ENCODE measurements at regions not wholly inside any gene's neighbourhood (a gene's known extent, or its start where the extent isn't known, plus 50 kb on each side); places are given as distances from the start of the nearest gene placed in this dataset.

- DNase-seq (ENCODE audit: low spot score) (no peak), ATAC-seq (no peak; the same call in 2 of the 3 replicates)
- H3K36me3 ChIP-seq (ENCODE audit: insufficient read depth): no peaks in the 10 kb centered on the region
- H3K4me3 ChIP-seq: no peak overlapping the region
- H3K4me3 Mint-ChIP-seq: no peak overlapping the region
- H3K27me3 ChIP-seq (ENCODE audit: insufficient read depth): no peaks in the 10 kb centered on the region
- H4K20me1 ChIP-seq (replicated peaks; ENCODE audit: insufficient read depth): no peaks in the 10 kb centered on the region
- no peak for TF ChIP-seq CREB1 (CRISPR knock-in tag; IDR thresholded peaks at IDR 0.05; ENCODE audit: low read depth)
- no peak for TF ChIP-seq CTCF (conservative IDR thresholded peaks at IDR 0.05; ENCODE audit: low read depth in 2 of 2)
- TF ChIP-seq ZNF331 (CRISPR knock-in tag; IDR thresholded peaks at IDR 0.05; ENCODE audit: low read depth): no peak
- TF ChIP-seq EZH2 (IDR thresholded peaks at IDR 0.05; ENCODE audit: low read depth, unreplicated experiment): no peak
- no peak for TF ChIP-seq ETS1 (IDR thresholded peaks at IDR 0.05)
- TF ChIP-seq ZNF114 (CRISPR knock-in tag; IDR thresholded peaks at IDR 0.05): no peak
- TF ChIP-seq POLR2AphosphoS5 (IDR thresholded peaks at IDR 0.05; ENCODE audit: low read depth): no peak
- TF ChIP-seq NANOG (IDR thresholded peaks at IDR 0.05; ENCODE audit: borderline replicate concordance): no peak
- TF ChIP-seq EZH2phosphoT487 (IDR thresholded peaks at IDR 0.05; ENCODE audit: unreplicated experiment): no peak
- no peak for TF ChIP-seq REST (IDR thresholded peaks at IDR 0.05; ENCODE audit: unreplicated experiment)
- H3K79me2 ChIP-seq (replicated peaks; ENCODE audit: insufficient read depth): no peaks in the 10 kb centered on the region
- no peaks in the 10 kb centered on the region for H3F3A ChIP-seq (replicated peaks; ENCODE audit: low read depth)
- H3K27me3 Mint-ChIP-seq (ENCODE audit: insufficient read depth, low read depth, poor library complexity): no peaks in the 10 kb centered on the region
- no peak overlapping the region for H3K27ac ChIP-seq (ENCODE audit: low read depth)
- H3K4me2 ChIP-seq: no peak overlapping the region
- peak overlapping the region; percentile 81 for H2AFZ ChIP-seq
- no peaks in the 10 kb centered on the region for H3K9me3 Mint-ChIP-seq
- no peak overlapping the region for H3K27ac Mint-ChIP-seq
- H3K9me2 ChIP-seq (ENCODE audit: insufficient read depth): no peaks in the 10 kb centered on the region
- peaks cover 9% of the 10 kb centered on the region; the same call in 2 of the 3 replicates for H3K4me1 Mint-ChIP-seq
- H3K4me1 ChIP-seq (ENCODE audit: insufficient read depth): peaks cover 8% of the 10 kb centered on the region; the same call in 1 of the 2 replicates
- H3K36me3 Mint-ChIP-seq (ENCODE audit: low read depth): no peaks in the 10 kb centered on the region
Observed at GRCh38 chr6:8336406-8337057, 98.8 kb downstream of the SLC35B3 start.

All from GM23338 (cell line).